ENCODE measurements at regions not wholly inside any gene's neighbourhood (a gene's known extent, or its start where the extent isn't known, plus 50 kb on each side); places are given as distances from the start of the nearest gene placed in this dataset.

GRCh38 chr3:107962946-107963345 is 127.9 kb downstream of the CD47 start:
- H3K4me3 ChIP-seq (replicated peaks in 1 of 3) = no peak overlapping the region
- no peak overlapping the region for H3K27ac ChIP-seq
- no peaks in the 10 kb centered on the region for H3K36me3 ChIP-seq
- no peak for DNase-seq
- no peaks in the 10 kb centered on the region for H3K9me3 ChIP-seq
- H3K4me1 ChIP-seq = no peaks in the 10 kb centered on the region
- H3K27me3 ChIP-seq = no peaks in the 10 kb centered on the region
- WGBS, 2 donors = 79 to 85% methylated on average over 3 of the region's 3 CpGs
- intact Hi-C loops (cut with DNase I) = no loop called here
- no peak for TF ChIP-seq CTCF (IDR thresholded peaks at IDR 0.05)
- no peak for TF ChIP-seq POLR2A (IDR thresholded peaks at IDR 0.05)

- no peak overlapping the region for H3K4me3 ChIP-seq (replicated peaks in 1 of 3)
- intact Hi-C loops (cut with DNase I) = no loop called here
These were observed 128.8 kb downstream of the CD47 start for GRCh38 chr3:107962037-107962436.

GRCh38 chr3:107959550-107960154 is 131.2 kb downstream of the CD47 start:
- H3K4me1 ChIP-seq = no peaks in the 10 kb centered on the region
- 88 to 94% methylated on average over 2 of the region's 2 CpGs for WGBS, 2 donors
- intact Hi-C loops (cut with DNase I) = no loop called here
- TF ChIP-seq CTCF (IDR thresholded peaks at IDR 0.05) (no peak), POLR2A (IDR thresholded peaks at IDR 0.05) (no peak)
- H3K27ac ChIP-seq = no peak overlapping the region
- DNase-seq = no peak
- no peaks in the 10 kb centered on the region for H3K27me3 ChIP-seq
- H3K9me3 ChIP-seq = no peaks in the 10 kb centered on the region
- H3K36me3 ChIP-seq = no peaks in the 10 kb centered on the region
- H3K4me3 ChIP-seq (replicated peaks in 1 of 3) = no peak overlapping the region

More at GRCh38 chr3:107962037-107962436, 128.8 kb downstream of the CD47 start:
- H3K4me1 ChIP-seq = no peaks in the 10 kb centered on the region
- no peak overlapping the region for H3K27ac ChIP-seq
- H3K27me3 ChIP-seq = no peaks in the 10 kb centered on the region
- H3K36me3 ChIP-seq = no peaks in the 10 kb centered on the region
- H3K9me3 ChIP-seq = no peaks in the 10 kb centered on the region
- no peak for DNase-seq
- 95 to 99% methylated on average over 4 of the region's 4 CpGs for WGBS, 2 donors
- TF ChIP-seq POLR2A (IDR thresholded peaks at IDR 0.05) (no peak), CTCF (IDR thresholded peaks at IDR 0.05) (no peak)

GRCh38 chr3:107958146-107958545 is 132.7 kb downstream of the CD47 start:
- H3K27ac ChIP-seq = no peak overlapping the region
- H3K9me3 ChIP-seq = no peaks in the 10 kb centered on the region
- TF ChIP-seq CTCF (IDR thresholded peaks at IDR 0.05) = no peak
- no peak for TF ChIP-seq POLR2A (IDR thresholded peaks at IDR 0.05)
- no peak for DNase-seq
- no peak overlapping the region for H3K4me3 ChIP-seq (replicated peaks in 1 of 3)
- intact Hi-C loops (cut with DNase I) = no loop called here
- H3K36me3 ChIP-seq = no peaks in the 10 kb centered on the region
- H3K27me3 ChIP-seq = no peaks in the 10 kb centered on the region
- no peaks in the 10 kb centered on the region for H3K4me1 ChIP-seq
- WGBS, 2 donors = 90 to 92% methylated on average over 1 of the region's 1 CpG

- H3K9me3 ChIP-seq = no peaks in the 10 kb centered on the region
- intact Hi-C loops (cut with DNase I) = no loop called here
- TF ChIP-seq CTCF (IDR thresholded peaks at IDR 0.05) = no peak
- TF ChIP-seq POLR2A (IDR thresholded peaks at IDR 0.05) = no peak
- H3K36me3 ChIP-seq = no peaks in the 10 kb centered on the region
- no peak overlapping the region for H3K27ac ChIP-seq
- no peak overlapping the region for H3K4me3 ChIP-seq (replicated peaks in 1 of 3)
- WGBS, 2 donors = 43 to 48% methylated on average over 10 of the region's 10 CpGs
- H3K4me1 ChIP-seq = no peaks in the 10 kb centered on the region
- peak; percentile 28 to 36 for DNase-seq
- no peaks in the 10 kb centered on the region for H3K27me3 ChIP-seq
These were observed 133.6 kb downstream of the CD47 start for GRCh38 chr3:107956991-107957900.
